Adrenal gland (tissue), 5 donors: ENCODE measurements at regions not wholly inside any gene's neighbourhood (a gene's known extent, or its start where the extent isn't known, plus 50 kb on each side); places are given as distances from the start of the nearest gene placed in this dataset.

ENCODE experiments used
- CTCF ChIP-seq, 6 experiments: fragments of 450-650 bp in 4 of 6; fragments of 200-600 bp in 2 of 6; sonication (generic) in 1 of 6; IDR thresholded peaks; 1 replicate in 5 of 6; 2 replicates in 1 of 6; pipeline versions ENCODE4 v1.5.1 to v1.8.0; 2016 to 2021; ENCODE audit warnings: antibody characterized with exemption in 6 of 6, mild to moderate bottlenecking in 2 of 6, moderate library complexity in 1 of 6
- POLR2A ChIP-seq, 2 donors: fragments of 450-650 bp; IDR thresholded peaks; one replicate each; pipeline ENCODE4 v1.6.1; 2017; ENCODE audit warnings: antibody characterized with exemption in 2 of 2, mild to moderate bottlenecking in 2 of 2, moderate library complexity in 1 of 2
- donor health status: DM: no; HTN: no; CAD: no.

GRCh38 chr14:54098536-54098935 is 141.9 kb upstream of the BMP4 start:
- TF ChIP-seq POLR2A (IDR thresholded peaks at IDR 0.05) (no peak), CTCF (IDR thresholded peaks at IDR 0.05) (no peak)
